KMS-11 (cell line): ENCODE measurements at regions not wholly inside any gene's neighbourhood (a gene's known extent, or its start where the extent isn't known, plus 50 kb on each side); places are given as distances from the start of the nearest gene placed in this dataset.

Experiments used
- H2AFZ ChIP-seq: fragments of 200-600 bp; sonication (generic); 2 replicates; pipeline ENCODE4 v1.6.1; 2016; ENCODE audit warnings: antibody characterized with exemption, mixed run types, low read depth
- H3K27ac ChIP-seq: fragments of 200-600 bp; sonication (generic); 2 replicates; pipeline ENCODE4 v1.6.1; 2016; ENCODE audit warnings: mild to moderate bottlenecking, mixed run types
- H3K27me3 ChIP-seq: fragments of 200-600 bp; sonication (generic); 2 replicates; pipeline ENCODE4 v1.6.1; 2017; ENCODE audit warnings: mild to moderate bottlenecking, low read depth, mixed run types, moderate library complexity; ENCODE audit not compliant: insufficient read depth
- H3K36me3 ChIP-seq: fragments of 200-600 bp; sonication (generic); 2 replicates; pipeline ENCODE4 v1.6.1; 2017; ENCODE audit warnings: mild to moderate bottlenecking, mixed run types; ENCODE audit not compliant: insufficient read depth
- H3K4me1 ChIP-seq: fragments of 200-600 bp; sonication (generic); 2 replicates; pipeline ENCODE4 v1.6.1; 2016; ENCODE audit warnings: mild to moderate bottlenecking, low read depth, mixed run types; ENCODE audit not compliant: poor library complexity, severe bottlenecking
- H3K4me2 ChIP-seq: fragments of 200-600 bp; sonication (generic); 2 replicates; pipeline ENCODE4 v1.7.0; 2016; ENCODE audit warnings: mild to moderate bottlenecking, mixed run types
- H3K4me3 ChIP-seq: fragments of 200-600 bp; sonication (generic); IDR thresholded peaks from 2 replicates; pipeline ENCODE4 v1.6.1; 2017; ENCODE audit warnings: low read depth, low read length, mixed read lengths; ENCODE audit not compliant: insufficient read depth
- H3K79me2 ChIP-seq: fragments of 200-600 bp; sonication (generic); 2 replicates; pipeline ENCODE4 v1.6.1; 2016; ENCODE audit warnings: low read depth, mixed run types; ENCODE audit not compliant: insufficient read depth
- H3K9ac ChIP-seq: fragments of 200-600 bp; sonication (generic); 2 replicates; pipeline ENCODE4 v1.6.1; 2016; ENCODE audit warnings: mild to moderate bottlenecking, mixed run types
- H4K20me1 ChIP-seq: fragments of 200-600 bp; sonication (generic); 2 replicates; pipeline ENCODE4 v1.6.1; 2016; ENCODE audit warnings: mild to moderate bottlenecking, mixed run types; ENCODE audit not compliant: insufficient read depth
- CTCF ChIP-seq: fragments of 200-600 bp; sonication (generic); conservative IDR thresholded peaks from 2 replicates; pipeline ENCODE4 v1.6.1; 2017; ENCODE audit warnings: low read depth, mild to moderate bottlenecking, antibody characterized with exemption, low read length, moderate library complexity, mixed read lengths

GRCh38 chr5:105840800-105841199 lies 1829.9 kb downstream of the EFNA5 start:
- H2AFZ ChIP-seq: no peak overlapping the region
- peaks cover 3% of the 10 kb centered on the region for H3K4me1 ChIP-seq
- no peaks in the 10 kb centered on the region for H3K27me3 ChIP-seq
- no peak overlapping the region for H3K4me3 ChIP-seq
- no peaks in the 10 kb centered on the region for H3K36me3 ChIP-seq
- no peaks in the 10 kb centered on the region for H4K20me1 ChIP-seq
- no peak for TF ChIP-seq CTCF
- no peak overlapping the region for H3K27ac ChIP-seq
- H3K4me2 ChIP-seq: no peak overlapping the region
- H3K79me2 ChIP-seq: no peaks in the 10 kb centered on the region
- H3K9ac ChIP-seq: no peak overlapping the region

- Histone ChIP-seq H3K27me3 (no peaks in the 10 kb centered on the region), H3K36me3 (no peaks in the 10 kb centered on the region), H2AFZ (no peak overlapping the region), H4K20me1 (no peaks in the 10 kb centered on the region), H3K4me1 (peaks cover 4% of the 10 kb centered on the region), H3K4me3 (no peak overlapping the region), H3K27ac (no peak overlapping the region), H3K4me2 (no peak overlapping the region), H3K9ac (no peak overlapping the region), H3K79me2 (no peaks in the 10 kb centered on the region)
- no peak for TF ChIP-seq CTCF
These were observed 1833.8 kb downstream of the EFNA5 start for GRCh38 chr5:105836887-105837286.

GRCh38 chr5:105836268-105836667 lies 1834.5 kb downstream of the EFNA5 start:
- no peak for TF ChIP-seq CTCF

GRCh38 chr5:105828821-105829220 lies 1841.9 kb downstream of the EFNA5 start:
- H2AFZ ChIP-seq: no peak overlapping the region
- H3K36me3 ChIP-seq: no peaks in the 10 kb centered on the region
- no peaks in the 10 kb centered on the region for H3K27me3 ChIP-seq
- no peak overlapping the region for H3K27ac ChIP-seq
- H4K20me1 ChIP-seq: no peaks in the 10 kb centered on the region
- no peak for TF ChIP-seq CTCF
- no peaks in the 10 kb centered on the region for H3K79me2 ChIP-seq
- H3K4me3 ChIP-seq: no peak overlapping the region
- H3K9ac ChIP-seq: no peak overlapping the region
- no peak overlapping the region for H3K4me2 ChIP-seq
- H3K4me1 ChIP-seq: no peaks in the 10 kb centered on the region

More at GRCh38 chr5:105836268-105836667, 1834.5 kb downstream of the EFNA5 start:
- no peaks in the 10 kb centered on the region for H3K27me3 ChIP-seq
- H3K36me3 ChIP-seq: no peaks in the 10 kb centered on the region
- H3K4me2 ChIP-seq: no peak overlapping the region
- H3K27ac ChIP-seq: no peak overlapping the region
- peaks cover 4% of the 10 kb centered on the region for H3K4me1 ChIP-seq
- H3K4me3 ChIP-seq: no peak overlapping the region
- H3K9ac ChIP-seq: no peak overlapping the region
- H2AFZ ChIP-seq: no peak overlapping the region
- no peaks in the 10 kb centered on the region for H3K79me2 ChIP-seq
- H4K20me1 ChIP-seq: no peaks in the 10 kb centered on the region

- Histone ChIP-seq H3K9ac (no peak overlapping the region), H3K4me3 (no peak overlapping the region), H3K79me2 (no peaks in the 10 kb centered on the region), H3K36me3 (no peaks in the 10 kb centered on the region), H4K20me1 (no peaks in the 10 kb centered on the region), H3K27me3 (no peaks in the 10 kb centered on the region), H3K4me2 (no peak overlapping the region), H3K4me1 (no peaks in the 10 kb centered on the region), H2AFZ (no peak overlapping the region), H3K27ac (no peak overlapping the region)
- no peak for TF ChIP-seq CTCF
These were observed 1848.9 kb downstream of the EFNA5 start for GRCh38 chr5:105821800-105822199.
